NCI-H2171 treated with DMSO at 0.1 percent for 48 hours (cell line): ENCODE measurements at regions not wholly inside any gene's neighbourhood (a gene's known extent, or its start where the extent isn't known, plus 50 kb on each side); places are given as distances from the start of the nearest gene placed in this dataset.
A peak's percentile ranks its signal among the peaks of the same experiment; 100 is the strongest.

ENCODE experiments used
- DNase-seq: peaks from one replicate; lab custom pipeline; 2025; lab: John Stamatoyannopoulos, UW

DNA sequence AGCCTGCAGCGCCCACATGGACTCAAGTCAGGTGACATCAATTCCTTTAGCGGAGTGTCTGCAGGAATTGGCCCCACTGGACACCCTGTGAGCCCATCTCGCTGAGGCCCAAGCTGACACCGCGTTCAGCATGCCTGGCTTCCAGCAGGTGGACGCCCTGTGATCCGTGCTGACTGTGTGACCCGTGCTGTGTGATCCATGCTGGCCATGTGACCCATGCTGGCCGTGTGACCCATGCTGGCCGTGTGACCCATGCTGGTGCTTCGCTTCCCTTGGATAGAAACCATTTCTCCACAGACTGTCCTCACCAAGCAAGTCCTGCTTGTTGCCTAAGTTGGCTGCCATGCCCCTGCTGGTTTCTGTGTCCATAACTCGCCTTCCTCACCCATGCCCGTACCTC, 392.1 kb downstream of the BRD1 start:
- no peak for DNase-seq

DNA sequence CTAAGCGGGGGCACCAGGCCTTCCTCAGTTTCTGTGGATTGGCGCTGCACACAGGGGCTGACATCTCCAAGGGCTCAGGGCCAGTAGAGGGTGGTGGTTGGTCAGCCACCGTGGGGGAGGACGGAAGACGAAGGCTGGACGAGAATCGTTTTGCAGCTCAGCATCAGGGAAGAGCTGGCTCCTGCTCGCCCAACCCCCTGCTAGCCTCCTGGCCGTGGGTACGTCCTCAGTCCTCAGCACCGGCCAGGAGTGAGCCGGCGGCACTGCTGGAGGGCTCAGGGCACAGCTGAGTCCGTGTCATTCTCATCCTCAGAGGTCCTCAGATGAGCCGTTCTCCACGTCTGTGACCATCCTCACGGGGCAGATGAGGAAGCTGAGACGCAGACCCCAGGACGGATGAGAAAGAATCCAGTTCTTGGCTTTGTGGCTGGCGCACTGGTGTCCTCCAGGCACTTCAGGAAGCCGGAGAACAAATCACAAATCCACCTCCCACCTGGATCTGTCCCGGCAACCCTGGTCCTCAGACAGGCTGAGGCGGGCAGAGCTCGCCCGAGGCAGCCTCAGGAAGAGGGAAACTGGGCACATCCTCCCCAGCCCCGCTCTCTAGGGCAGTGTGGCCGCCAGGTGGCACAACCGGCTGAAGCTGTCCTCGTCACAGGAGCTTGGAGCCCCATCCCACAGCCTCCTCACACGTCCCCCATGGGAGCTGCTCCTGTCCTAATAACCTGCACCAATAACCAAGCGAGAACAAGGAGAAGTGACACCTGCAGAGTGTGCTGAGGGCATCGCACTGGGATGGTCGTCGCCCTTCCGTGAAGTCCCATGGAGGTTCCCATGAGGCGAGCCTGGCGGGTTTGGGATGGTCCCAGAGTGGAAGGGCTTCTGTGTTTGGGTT, 393.7 kb downstream of the BRD1 start:
- no peak for DNase-seq

DNA sequence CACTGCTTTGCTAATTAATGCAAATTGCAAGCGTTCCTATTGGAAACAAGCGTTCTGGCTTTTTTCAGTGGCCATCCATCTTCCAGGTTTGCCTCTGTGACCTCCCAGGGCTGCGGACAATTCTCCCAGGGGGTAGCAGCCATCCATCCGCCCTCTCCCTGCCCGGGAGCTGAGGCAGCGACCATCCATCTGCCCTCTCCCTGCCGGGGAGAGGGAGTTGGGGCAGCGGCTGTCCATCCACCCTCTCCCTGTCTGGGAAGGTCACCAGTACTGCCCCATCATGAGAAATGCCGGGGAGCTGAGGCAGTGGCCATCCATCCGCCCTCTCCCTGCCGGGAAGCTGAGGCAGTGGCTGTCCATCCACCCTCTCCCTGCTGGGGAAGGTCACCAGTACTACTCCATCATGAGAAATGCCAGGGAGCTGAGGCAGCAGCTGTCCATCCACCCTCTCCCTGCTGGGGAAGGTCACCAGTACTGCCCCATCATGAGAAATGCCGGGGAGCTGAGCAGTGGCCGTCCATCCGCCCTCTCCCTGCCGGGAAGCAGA, 394.7 kb downstream of the BRD1 start:
- DNase-seq, result no peak

DNA sequence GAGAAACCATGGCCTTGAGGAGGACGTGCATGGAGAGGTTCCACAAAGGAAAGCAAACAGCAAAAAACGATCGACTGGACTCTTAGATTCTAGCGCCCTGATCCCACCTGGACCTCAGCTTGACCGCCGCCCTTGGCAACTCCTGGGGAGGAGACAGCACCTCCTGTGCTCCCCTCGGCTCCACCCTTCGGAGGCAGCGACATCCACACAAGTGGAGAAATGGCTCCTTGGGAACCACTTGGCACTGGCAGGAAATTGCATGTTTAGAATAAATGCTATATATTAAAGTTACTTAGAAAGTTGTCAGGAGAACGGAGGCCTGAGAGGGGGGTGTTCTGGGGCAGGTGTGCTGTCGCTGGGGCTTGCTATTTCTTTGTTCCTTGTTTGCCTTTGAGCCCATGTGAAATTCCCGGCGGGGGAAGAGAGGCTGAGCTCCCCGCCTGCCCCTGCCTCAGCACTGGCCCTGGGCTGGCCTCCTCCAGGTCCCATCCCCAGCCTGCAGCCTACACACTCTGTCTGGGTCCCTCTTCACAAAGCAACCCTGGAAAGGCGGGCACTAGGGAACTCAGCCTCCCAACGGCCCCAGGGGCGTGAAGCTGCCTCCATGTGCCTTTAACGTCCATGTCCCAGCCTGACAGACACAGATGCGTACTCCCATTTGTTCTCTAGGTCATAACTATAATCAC, 395.3 kb downstream of the BRD1 start:
- DNase-seq, result no peak

DNA sequence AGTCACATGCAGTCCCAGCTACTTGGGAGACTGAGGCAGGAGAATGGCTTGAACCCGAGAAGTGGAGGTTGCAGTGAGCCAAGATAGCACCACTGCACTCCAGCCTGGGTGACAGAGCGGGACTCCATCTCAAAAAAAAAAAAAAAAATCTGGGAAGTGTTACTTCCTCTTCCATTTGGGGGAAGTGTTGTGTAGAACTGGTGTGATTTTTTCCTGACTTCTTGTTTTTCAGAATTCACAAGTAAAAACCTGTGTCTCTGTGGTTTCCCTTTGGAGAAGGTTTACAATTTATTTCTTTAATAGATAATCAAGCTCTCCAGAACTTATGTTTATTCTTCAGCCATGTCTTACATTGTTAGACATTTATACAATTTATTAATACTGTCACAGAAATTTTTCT, 396.1 kb downstream of the BRD1 start:
- DNase-seq, result no peak

DNA sequence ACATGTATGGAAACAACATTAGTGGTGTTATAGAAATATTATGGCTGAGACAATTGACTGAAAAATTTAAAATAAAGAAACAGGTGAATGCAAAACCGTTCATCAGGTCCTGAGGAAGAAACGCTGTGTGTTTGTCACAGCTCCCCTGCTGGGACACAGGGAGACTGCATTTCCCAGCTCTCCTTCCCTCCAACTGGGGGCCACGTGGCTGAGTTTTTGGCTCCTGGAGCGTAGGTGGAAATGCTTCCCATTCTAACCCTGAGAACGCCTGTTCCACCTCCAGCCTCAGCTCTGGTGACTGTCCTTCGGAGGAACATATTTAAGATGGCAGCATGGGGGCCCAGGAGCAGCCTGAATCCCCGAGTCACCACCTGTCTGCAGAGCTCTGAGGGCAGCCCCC, 398.6 kb downstream of the BRD1 start:
- DNase-seq, result no peak

DNA sequence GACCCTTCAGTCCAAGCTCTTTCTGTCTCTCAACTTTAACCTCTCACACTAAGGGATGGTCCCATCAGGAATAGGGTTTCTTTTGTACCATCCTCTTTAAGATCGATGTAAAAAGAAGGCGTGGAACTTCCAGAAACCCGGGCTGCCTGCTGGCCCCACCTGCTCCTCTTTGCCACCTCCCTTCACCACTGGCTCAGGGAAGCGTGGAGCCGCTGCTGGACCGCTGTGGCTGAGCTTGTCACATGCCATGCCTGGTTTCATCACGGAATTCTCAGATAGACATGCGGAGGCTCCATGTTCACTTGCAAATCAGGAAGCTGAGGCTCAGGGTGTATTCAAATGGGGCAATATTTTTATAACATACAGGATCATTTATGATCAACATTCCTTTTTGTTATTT, 399.7 kb downstream of the BRD1 start:
- no peak for DNase-seq

DNA sequence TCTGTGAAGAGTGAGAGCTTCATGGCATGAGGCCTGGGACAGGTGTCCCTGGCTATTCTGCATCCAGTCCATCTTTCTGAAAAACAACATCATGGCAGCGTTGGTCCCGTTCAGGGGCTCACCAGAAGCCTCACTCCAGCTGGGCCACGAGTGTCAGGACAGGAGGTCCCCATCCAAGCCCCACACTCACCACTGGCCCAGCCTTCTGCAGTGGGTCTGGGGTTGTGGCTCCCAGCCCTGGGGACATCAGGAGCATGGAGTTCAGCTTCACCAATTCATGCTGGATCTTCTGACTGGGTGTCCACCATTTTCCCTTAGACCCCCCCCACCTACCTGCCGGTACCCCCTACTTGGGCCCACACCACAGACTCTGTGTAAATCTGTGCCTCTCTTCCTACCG, 400.3 kb downstream of the BRD1 start:
- DNase-seq, result no peak

DNA sequence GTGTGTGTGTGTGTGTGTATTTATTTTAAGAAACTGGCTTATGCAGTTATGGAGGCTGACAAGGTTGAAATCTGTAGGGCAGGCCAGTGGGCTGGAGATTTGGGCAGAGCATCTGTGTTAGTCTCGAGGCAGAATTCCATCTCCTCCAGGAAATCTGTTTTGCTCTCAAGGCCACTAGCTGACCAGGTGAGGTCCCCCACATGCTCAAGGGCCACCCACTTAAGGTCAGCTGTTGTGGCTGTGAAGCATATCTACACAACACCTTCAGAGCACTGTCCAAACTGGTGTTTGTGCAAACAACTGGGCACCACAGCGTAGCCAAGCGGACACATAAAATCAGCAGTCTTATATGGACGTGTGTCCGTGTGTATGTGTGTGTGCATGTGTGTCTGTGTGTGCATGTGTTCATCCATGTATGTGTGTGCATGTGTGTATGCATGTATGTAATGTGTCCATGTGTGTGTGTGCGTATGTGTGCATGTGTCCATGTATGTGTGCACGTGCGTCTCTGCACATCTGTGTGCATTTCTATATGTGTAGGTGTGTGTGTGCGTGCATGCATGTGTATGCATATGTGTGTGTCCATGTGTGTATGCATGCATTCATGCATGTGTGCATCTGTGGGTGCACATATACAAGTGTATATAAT, 400.9 kb downstream of the BRD1 start:
- no peak for DNase-seq

DNA sequence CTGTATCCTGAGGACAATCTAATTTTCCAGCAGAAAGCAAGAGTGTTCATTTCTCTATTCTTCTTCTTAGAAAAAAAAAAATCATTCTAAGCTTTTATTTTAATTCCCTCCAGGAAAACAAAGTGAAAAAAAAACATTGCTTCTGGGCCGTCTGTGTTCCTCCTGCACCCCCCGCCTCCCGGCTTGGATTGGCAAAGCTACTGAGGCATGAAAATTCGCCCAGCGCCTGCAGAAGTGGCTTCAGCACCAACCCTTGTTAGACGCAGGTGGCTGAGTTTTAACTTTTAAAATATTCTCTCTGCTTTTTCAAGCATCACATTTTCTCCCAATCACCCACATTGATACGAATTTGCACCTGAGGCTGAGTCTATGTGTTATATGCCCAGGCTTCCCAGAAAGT, 401.6 kb downstream of the BRD1 start:
- DNase-seq, result peak; percentile 61

DNA sequence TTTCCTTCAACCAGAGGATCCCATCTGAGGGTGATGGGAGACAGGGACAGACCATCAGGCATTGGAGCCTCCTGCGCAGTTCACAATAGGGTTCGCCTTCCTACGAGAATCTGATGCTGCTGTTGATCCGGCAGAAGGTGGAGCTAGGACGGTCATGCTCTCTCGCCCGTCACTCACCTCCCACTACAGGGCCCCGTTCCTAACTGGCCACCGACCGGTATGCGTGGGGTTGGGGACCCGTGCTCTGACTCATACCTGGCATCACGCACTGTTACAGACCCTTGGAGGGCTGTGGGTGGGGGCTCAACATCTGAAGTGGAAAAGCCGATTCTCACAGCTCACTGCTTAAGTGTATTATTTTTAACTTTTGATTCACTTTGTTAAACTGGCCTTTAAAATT, 402.3 kb downstream of the BRD1 start:
- DNase-seq, result no peak

DNA sequence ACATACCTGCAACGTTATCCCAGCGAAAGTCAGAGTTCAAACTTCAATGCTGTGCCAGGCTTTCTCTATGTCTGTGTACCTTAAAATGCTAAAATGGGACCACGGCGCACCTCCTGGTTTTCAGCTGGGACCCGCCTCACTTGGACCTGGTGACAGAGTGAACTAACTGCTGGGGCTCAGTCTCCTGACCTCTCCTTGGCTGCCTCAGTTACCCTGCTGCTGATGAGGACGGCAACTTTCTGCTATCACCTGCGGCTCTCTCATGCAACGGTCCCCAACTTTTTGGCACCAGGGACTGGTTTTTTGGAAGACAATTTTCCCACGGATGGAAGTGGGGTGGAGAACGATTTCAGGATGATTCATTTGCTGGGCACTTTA, 402.8 kb downstream of the BRD1 start:
- DNase-seq, result no peak

DNA sequence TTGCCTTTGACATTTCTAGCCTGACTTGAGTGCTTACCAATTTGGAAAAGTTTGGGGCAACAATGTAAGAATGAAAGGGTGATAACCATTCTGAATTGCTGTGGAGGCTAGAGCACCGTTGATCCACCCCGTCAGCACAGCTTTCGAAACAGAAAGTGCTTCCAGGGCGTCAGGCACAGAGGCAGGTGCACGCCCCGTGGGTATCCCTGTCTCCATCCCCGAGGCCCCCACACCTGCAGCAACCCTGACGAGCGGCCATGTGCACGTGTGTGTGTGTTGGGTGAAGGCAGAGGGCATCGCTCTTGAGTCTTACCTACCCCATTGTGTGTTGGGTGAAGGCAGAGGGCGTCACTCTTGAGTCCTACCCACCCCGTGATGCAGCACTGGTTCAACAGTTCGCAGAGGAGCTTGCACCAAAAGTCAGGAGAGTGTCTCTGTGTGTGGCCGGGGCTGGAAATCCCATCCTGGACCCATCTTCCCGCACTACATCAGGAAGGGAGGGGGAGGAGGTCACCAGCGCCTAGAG, 404.5 kb downstream of the BRD1 start:
- no peak for DNase-seq

DNA sequence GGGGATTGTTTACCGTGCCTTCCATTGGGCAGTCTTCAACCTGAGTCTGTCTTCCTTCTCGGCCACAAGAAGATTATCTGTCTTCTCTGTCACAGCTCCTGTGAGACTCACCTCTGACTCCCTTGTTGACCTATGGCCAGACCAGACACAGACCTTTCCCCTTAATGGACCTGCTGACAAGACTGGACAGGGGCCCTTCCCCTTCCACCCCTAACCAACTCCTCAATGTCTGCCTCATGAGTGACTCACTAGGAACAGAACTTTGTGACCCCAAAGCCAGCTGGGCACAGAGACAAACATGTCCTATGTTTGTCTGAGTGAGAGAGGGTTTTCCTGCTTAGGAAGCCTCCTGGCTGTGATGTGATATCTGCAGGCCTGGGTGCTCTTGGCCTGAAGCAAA, 405.0 kb downstream of the BRD1 start:
- no peak for DNase-seq

DNA sequence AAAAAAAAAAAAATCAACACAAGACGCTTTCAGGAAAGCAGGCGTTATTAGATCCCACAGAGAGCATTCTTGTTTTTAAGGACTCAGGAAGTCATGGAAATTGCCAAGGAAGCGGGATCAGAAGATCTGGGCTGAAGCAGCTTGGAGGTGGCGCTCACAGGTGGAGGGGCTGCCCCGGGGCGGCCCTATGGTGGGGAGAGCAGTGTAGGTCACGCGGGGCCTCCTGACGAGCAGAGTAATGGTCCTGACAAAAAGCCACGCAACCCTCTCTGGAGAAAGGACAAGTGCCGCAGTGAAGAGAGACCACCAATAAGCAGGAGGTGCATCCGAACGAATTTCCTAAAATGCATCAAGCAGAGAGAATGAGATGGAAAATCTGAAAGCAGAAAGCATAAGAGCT, 407.0 kb downstream of the BRD1 start:
- DNase-seq, result peak; percentile 90

DNA sequence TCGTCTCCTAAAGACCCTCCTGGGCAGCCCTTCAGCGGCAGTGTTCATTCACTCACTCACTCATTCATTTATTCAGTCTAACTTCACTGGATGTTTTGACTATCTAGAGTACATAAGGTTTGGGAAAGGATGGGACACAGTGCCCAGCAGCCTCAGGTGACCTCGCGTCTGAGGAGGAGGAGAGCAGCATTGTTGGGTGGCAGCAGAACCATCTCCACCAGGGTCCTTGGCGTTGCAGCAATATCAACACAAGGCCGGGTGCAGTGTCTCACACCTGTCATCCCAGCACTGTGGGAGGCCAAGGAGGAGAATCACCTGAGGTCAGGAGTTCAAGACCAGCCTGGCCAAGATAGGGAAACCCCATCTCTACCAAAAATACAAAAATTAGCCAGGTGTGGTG, 408.0 kb downstream of the BRD1 start:
- no peak for DNase-seq

DNA sequence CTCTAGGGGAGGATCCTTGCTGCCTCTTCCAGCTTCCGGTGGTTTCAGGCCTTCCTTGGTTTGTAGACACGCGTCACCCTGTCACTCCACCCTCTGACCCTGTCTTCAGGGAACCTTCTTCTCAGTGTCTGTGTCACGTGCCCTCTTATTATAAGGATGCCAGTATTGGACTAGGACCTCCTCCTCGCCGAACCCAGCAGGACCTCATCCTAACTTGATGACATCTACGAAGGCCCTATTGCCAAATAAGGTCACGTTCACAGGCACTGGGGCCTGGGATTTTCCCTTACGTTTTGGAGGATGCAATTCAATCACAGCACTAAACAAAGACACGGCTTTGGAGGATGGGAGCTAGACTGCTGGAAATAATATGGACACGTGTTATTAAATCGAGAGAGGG, 408.7 kb downstream of the BRD1 start:
- DNase-seq, result no peak

DNA sequence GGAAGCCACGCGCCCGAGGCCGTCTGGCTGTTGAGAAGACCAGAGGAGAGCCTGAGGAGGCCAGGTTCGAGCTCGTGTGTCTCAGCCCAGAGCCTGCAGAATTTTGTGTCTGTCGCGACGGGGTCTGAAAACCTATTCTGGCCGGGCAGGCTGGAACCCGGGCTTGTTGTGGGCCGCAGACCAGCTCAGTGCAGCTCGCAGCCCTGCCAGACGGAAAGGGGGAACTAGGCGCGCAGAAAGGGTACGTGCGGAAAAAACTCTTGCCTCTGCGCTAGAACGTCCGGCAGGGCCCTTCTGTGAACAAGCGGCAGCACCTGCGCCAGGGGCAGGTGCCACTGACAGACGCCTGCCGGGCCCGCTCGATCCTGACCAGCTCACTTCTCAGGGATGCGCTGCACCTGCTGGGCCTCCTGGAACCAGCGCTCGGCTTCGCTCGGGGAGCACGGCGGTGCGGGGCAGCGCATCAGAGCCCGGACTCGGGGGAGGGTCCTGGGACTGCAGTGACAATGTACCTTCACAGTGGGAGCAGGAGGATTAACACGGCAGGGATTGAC, 409.3 kb downstream of the BRD1 start:
- DNase-seq, result no peak

DNA sequence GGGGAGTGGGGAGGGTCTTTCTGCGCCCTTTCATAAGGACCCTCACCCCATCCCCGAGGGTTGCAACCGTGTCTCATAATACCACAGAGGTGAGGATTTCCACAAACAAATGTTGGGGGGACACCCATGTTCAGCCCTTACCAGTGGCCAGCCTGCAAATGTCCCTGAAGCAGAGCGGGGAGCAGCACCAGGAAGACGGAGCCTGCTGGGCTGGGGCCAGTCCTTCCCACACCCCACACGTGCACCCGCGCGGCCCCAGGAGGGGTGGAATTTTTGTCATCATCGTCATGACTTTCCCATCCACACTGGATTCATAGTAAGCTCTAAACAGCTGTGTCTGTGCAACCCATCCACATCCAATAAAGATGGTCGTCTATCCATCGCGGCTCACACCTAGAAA, 409.8 kb downstream of the BRD1 start:
- DNase-seq, result no peak

DNA sequence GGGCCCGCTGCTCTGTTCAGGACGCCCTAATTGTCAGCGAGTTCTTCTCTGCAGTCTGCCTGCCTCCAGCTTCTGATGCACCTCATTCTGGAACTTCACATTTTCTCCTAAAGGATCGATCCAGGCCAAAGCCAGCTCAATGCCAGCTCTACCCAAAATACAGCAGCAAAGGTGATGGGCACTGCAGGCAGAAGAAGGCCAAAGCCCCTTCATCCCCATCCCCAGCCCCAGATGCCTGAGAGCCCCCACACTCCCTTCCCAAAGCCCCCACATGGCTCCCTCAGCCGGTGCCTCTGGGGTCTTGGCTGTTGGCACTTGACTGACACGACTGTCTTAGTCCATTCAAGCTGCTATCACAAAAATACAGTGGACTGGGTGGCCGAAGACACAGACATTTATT, 410.3 kb downstream of the BRD1 start:
- no peak for DNase-seq

DNA sequence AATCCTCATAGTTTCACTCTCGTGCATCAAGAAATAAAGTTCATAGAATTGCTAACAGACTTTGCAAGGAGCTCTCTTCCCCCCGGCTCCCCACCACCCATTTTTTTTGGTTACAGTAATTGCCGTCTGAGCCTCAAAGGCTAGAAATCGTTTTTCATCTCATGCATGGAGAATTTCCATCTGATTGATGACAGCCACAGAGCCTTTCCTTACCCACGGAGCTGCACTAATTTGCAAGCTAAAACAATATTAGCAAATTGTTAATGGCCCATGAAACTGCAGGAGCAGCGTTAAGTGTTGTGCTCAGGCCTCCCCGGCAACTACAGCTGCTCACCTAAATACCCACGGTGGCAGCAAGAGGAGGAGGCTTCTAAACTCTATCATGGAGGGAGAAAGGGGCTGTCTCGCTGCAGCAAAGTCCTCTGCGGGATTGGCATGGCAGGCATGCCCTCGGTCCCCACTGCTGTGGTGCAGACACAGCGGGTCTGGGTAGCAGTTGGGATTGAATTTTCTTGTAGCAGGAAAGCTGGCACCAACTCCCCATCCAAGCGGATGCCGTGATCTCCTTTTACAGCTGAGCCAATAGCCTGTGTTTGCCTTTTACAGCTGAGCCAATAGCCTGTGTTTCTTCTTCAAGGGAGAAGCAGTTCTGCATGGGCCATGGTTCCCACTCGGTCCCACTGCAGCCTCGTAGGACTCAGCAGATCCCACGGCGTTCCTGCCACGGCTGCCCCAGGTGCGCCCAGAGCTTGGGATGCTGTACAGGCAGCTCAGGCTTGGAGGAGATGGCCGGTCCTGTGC, 412.3 kb downstream of the BRD1 start:
- peak; percentile 80 for DNase-seq

DNA sequence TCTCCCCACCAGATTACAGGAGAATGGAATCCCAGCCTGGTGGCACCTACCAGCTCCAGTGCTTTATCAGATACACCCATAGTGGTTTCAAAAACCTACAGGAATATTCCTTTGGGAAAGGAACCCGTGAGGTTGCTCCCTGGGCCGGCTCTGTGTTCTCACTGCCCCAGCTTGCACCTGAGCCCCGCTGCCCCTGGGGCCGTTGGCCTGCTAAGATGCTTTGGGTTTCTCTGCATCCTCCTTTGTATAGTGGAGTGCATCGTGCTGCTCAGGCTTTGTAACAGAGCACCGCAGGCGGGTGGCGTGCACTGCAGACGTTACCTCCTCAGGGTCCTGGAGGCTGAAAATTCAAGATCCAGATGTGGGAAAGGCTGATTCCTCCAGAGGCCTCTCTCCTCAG, 414.1 kb downstream of the BRD1 start:
- no peak for DNase-seq
